IPS-15b (cell line): ENCODE measurements at regions not wholly inside any gene's neighbourhood (a gene's known extent, or its start where the extent isn't known, plus 50 kb on each side); places are given as distances from the start of the nearest gene placed in this dataset.

Experiments
- H3K27me3 ChIP-seq: one replicate; pipeline ENCODE4 v1.6.1; 2013; ENCODE audit warnings: low read length; ENCODE audit not compliant: control insufficient read depth, insufficient read depth
- H3K36me3 ChIP-seq: one replicate; pipeline ENCODE4 v1.6.1; 2013; ENCODE audit warnings: low read length; ENCODE audit not compliant: control insufficient read depth, insufficient read depth
- H3K4me1 ChIP-seq: one replicate; pipeline ENCODE4 v1.6.1; 2013; ENCODE audit warnings: mild to moderate bottlenecking, low read length; ENCODE audit not compliant: control insufficient read depth, insufficient read depth
- H3K4me3 ChIP-seq: one replicate; pipeline ENCODE4 v1.5.1; 2013; ENCODE audit warnings: low read depth, low read length
- H3K9ac ChIP-seq: one replicate; pipeline ENCODE4 v1.6.1; 2013; ENCODE audit warnings: low read depth, mild to moderate bottlenecking, low read length
- H3K9me3 ChIP-seq: one replicate; pipeline ENCODE4 v1.6.1; 2013; ENCODE audit warnings: mild to moderate bottlenecking, low read length; ENCODE audit not compliant: control insufficient read depth, insufficient read depth

- Histone ChIP-seq H3K9ac (no peak overlapping the region), H3K36me3 (no peaks in the 10 kb centered on the region), H3K4me3 (no peak overlapping the region), H3K27me3 (no peaks in the 10 kb centered on the region), H3K4me1 (no peaks in the 10 kb centered on the region), H3K9me3 (no peaks in the 10 kb centered on the region)
These were observed 1666.3 kb downstream of the HACE1 start for GRCh38 chr6:103193413-103193812.

DNA sequence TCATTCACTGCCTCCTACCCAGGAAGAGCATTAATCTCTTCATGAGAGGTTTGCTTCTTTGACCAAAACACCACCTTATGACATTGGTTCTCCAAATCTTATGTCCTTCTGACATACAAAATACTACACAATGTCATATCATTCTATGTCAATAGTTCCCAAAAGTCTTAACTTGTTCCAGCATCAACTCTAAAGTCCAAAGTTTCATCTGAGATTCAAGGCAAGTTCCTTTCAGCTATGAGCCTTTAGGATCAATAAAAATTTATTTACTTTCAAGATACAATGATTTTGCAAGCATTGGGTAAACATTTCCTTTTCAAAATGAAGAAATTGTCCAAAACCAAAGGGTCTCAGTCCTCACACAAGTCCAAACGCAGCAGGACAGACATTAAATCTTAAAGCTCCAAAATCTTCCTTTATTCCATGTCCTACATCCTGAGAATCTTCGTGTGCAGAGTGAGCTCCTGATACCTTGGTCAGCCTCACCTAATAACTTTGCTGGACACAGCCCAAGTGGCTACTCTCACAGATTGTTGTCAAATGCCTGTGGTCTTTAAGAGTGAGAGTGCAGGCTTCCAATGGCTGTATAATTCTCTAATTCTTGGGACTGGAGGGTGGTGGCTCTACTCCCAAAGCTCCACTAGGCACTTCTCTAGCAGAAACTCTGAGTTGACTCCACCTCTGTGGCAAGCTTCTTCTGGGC lies 1668.2 kb downstream of the HACE1 start:
- H3K4me1 ChIP-seq: no peaks in the 10 kb centered on the region
- H3K27me3 ChIP-seq: no peaks in the 10 kb centered on the region
- H3K4me3 ChIP-seq: no peak overlapping the region
- no peak overlapping the region for H3K9ac ChIP-seq
- no peaks in the 10 kb centered on the region for H3K36me3 ChIP-seq
- H3K9me3 ChIP-seq: no peaks in the 10 kb centered on the region

DNA sequence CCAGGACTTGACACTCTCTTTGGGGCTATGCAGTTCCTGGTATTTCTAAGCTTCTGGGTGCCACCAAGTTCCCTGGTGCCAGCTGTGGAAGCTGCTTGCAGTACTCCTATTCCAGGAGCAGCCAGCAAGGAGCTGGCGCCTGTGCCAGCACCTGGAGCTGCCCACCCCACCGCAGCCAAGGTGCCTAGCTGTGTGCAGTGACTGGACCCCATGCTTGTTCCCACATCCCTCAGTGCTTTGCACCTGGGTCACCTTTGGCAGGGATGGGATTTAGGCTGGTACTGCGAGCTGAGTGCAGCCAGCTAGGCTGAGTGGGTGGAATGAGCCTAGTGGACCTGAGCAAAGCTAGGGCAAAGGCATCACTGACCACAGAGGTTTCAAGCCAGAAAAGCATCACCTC lies 1674.9 kb downstream of the HACE1 start:
- H3K36me3 ChIP-seq: no peaks in the 10 kb centered on the region
- no peaks in the 10 kb centered on the region for H3K9me3 ChIP-seq
- H3K4me1 ChIP-seq: no peaks in the 10 kb centered on the region
- no peaks in the 10 kb centered on the region for H3K27me3 ChIP-seq
- no peak overlapping the region for H3K4me3 ChIP-seq
- H3K9ac ChIP-seq: no peak overlapping the region

DNA sequence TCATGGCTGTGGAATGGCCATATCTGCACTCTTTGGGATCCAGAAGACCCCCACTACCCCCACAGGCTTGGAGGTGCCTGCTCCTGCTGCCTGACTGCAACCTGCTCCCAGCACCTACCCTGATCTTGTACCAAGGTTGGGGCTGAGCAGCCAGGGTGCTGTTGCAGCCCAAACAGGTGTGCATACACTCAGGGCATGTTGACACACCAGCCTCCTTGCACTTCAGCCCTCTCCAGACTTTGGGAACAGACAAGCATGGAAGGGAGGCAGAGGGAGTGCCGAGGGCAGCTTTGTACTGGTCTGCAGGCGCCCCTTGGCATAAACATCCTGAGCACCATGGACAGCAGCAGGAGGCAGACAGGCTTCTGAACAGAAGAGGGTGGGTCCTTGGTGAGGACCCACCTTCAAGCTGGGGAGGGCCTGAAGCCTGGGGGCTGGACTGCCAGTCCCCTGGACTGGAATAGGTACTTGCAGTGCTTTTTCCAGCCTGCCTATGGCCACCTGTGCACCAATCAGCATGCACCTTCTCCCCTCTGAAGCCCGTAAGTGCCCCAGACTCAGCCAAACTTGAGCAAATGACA lies 1675.8 kb downstream of the HACE1 start:
- H3K36me3 ChIP-seq: no peaks in the 10 kb centered on the region
- H3K4me1 ChIP-seq: no peaks in the 10 kb centered on the region
- no peak overlapping the region for H3K9ac ChIP-seq
- H3K9me3 ChIP-seq: no peaks in the 10 kb centered on the region
- H3K4me3 ChIP-seq: no peak overlapping the region
- no peaks in the 10 kb centered on the region for H3K27me3 ChIP-seq

DNA sequence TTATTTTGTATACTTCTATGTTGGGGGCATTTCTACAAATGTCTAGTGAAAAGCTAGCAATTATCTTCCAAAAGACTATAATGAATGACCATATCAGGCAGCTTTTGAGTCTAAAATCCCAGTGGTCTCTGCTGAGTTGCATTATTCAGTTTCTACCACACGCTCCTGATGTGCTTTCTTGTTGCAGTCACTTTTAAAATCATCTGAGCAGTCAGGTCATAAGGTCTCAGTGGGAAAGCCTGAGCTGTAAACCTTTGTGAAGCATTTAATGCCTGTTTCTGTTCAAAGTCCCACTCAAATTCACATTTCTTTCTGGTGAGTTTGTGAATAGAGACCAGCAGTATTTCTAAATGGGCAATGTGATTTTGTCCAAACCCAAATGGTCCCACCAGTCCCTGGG lies 1681.5 kb downstream of the HACE1 start:
- H3K4me1 ChIP-seq: no peaks in the 10 kb centered on the region

DNA sequence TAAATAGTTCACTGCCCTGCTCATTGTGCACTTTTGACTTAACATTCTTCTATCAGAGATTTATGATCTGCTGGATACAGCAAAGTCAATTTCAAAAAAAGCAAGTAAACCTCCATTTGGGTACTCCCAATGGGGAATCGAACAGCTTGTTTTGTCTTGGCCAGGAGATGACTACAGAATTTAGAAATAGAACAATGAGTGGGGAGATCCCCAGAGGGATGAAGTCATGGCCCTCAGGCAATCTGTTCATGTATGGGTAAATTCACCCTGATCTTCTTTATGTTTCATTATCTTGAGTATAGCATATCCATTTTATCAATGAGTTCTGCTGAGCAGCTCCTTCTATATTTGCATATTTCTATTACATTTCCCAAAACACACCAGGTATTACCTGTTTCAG lies 1681.9 kb downstream of the HACE1 start:
- Histone ChIP-seq H3K9me3 (no peaks in the 10 kb centered on the region), H3K27me3 (no peaks in the 10 kb centered on the region), H3K4me3 (no peak overlapping the region), H3K36me3 (no peaks in the 10 kb centered on the region), H3K4me1 (no peaks in the 10 kb centered on the region), H3K9ac (no peak overlapping the region)

More for the DNA sequence above, 1681.5 kb downstream of the HACE1 start:
- Histone ChIP-seq H3K9me3 (no peaks in the 10 kb centered on the region), H3K9ac (no peak overlapping the region), H3K36me3 (no peaks in the 10 kb centered on the region), H3K27me3 (no peaks in the 10 kb centered on the region), H3K4me3 (no peak overlapping the region)

DNA sequence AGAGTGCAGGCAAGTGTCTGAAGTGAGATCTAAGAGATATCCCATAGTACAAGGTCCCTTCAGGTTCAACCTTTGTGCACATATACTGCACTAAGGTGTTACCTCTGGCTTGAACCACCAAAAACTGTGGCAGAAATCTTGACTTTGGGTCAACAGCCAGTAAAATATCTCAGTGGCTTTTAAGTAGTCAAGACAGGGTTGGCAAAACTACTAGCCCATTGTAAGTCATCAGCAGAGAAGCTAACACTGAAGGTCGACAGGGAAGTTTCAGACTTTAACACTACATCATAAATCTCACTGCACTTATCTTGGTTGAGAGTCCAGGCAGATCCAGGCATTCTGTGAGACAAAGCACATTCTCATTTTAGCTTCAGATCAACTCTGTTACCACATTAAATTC lies 1684.7 kb downstream of the HACE1 start:
- no peaks in the 10 kb centered on the region for H3K27me3 ChIP-seq
- no peak overlapping the region for H3K4me3 ChIP-seq

GRCh38 chr6:103167345-103168071 lies 1692.2 kb downstream of the HACE1 start:
- Histone ChIP-seq H3K9ac (no peak overlapping the region), H3K36me3 (no peaks in the 10 kb centered on the region), H3K4me1 (no peaks in the 10 kb centered on the region), H3K9me3 (no peaks in the 10 kb centered on the region), H3K4me3 (no peak overlapping the region), H3K27me3 (no peaks in the 10 kb centered on the region)

More for the DNA sequence above, 1684.7 kb downstream of the HACE1 start:
- H3K9ac ChIP-seq: no peak overlapping the region
- H3K9me3 ChIP-seq: no peaks in the 10 kb centered on the region
- no peaks in the 10 kb centered on the region for H3K4me1 ChIP-seq
- H3K36me3 ChIP-seq: no peaks in the 10 kb centered on the region

DNA sequence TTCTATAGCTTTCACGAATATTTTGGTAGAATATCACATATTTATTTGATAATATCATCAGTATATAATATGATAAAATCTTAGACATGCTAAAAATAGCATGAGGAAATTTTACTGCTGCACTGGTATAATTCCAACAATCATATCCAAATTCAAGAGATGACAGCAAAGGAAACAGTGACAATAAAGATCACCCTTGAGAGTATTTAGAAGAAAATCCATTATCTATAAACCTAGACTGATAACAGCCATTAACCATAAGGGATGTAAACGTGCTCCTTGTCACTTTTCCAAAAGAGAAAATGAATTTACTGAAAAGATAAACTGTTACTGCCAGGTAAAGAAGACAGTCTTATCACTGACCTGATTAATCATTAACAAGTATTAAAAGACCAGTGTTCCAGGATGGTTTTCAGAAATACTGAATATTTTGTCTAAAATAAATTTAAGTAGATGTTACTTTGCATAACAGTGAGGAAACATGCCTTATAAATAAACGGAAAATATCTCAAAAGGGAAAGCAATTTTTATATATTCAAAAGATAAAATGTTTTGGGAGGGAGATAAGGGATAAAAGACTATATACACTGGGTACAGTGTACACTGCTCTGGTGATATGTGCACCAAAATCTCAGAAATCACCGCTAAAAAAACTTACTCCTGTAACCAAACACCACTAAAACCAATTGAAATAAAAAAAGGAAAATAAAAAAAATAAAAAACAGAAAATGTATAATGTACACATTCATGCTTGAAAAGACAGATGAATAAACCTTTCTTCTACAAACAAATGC lies 1704.7 kb downstream of the HACE1 start:
- Histone ChIP-seq H3K9ac (no peak overlapping the region), H3K36me3 (no peaks in the 10 kb centered on the region), H3K9me3 (no peaks in the 10 kb centered on the region), H3K4me1 (no peaks in the 10 kb centered on the region), H3K4me3 (no peak overlapping the region), H3K27me3 (no peaks in the 10 kb centered on the region)

GRCh38 chr6:103153016-103153415 lies 1706.7 kb downstream of the HACE1 start:
- H3K36me3 ChIP-seq: no peaks in the 10 kb centered on the region
- H3K4me3 ChIP-seq: no peak overlapping the region
- H3K9me3 ChIP-seq: no peaks in the 10 kb centered on the region
- H3K4me1 ChIP-seq: no peaks in the 10 kb centered on the region
- H3K9ac ChIP-seq: no peak overlapping the region
- no peaks in the 10 kb centered on the region for H3K27me3 ChIP-seq

GRCh38 chr6:103142902-103143301 lies 1716.8 kb downstream of the HACE1 start:
- Histone ChIP-seq H3K4me1 (no peaks in the 10 kb centered on the region), H3K27me3 (no peaks in the 10 kb centered on the region), H3K36me3 (no peaks in the 10 kb centered on the region), H3K9me3 (no peaks in the 10 kb centered on the region), H3K4me3 (no peak overlapping the region), H3K9ac (no peak overlapping the region)
